Heart left ventricle (tissue), 16 donors: ENCODE measurements at regions not wholly inside any gene's neighbourhood (a gene's known extent, or its start where the extent isn't known, plus 50 kb on each side); places are given as distances from the start of the nearest gene placed in this dataset.

Experiments used
- ATAC-seq, 4 donors: fragments of 200-7000 bp; cut with Tn5 transposase; one replicate each; pipeline ENCODE4 v1.9.1; 2020 to 2022; ENCODE audit warnings: moderate library complexity in 4 of 4, mild to moderate bottlenecking in 3 of 4, moderate number of reproducible peaks in 1 of 4
- DNase-seq, 5 donors: peaks; one replicate each; pipeline ENCODE4 v3.0.0-alpha.2; 2020
- H3K27ac ChIP-seq, 12 donors: fragments of 200-600 bp; sonication (generic) in 4 of 12; one replicate each; pipeline versions ENCODE4 v1.5.0 to v1.8.0; 2016 to 2022; ENCODE audit warnings: mild to moderate bottlenecking in 2 of 12
- H3K27me3 ChIP-seq, 9 donors: fragments of 200-600 bp; sonication (generic) in 2 of 9; one replicate each; pipeline versions ENCODE4 v1.5.1 to v1.8.0; 2016 to 2022; ENCODE audit warnings: mild to moderate bottlenecking in 3 of 9
- H3K36me3 ChIP-seq, 9 donors: fragments of 200-600 bp; sonication (generic) in 2 of 9; one replicate each; pipeline versions ENCODE4 v1.5.0 to v1.8.0; 2018 to 2022; ENCODE audit warnings: mild to moderate bottlenecking in 2 of 9
- H3K4me1 ChIP-seq, 12 donors: fragments of 200-600 bp; sonication (generic) in 4 of 12; one replicate each; pipeline versions ENCODE4 v1.5.0 to v1.8.0; 2016 to 2022; ENCODE audit warnings: mild to moderate bottlenecking in 3 of 12
- H3K4me3 ChIP-seq, 12 donors: fragments of 200-600 bp; sonication (generic) in 4 of 12; one replicate each; pipeline versions ENCODE4 v1.5.0 to v1.8.0; 2017 to 2022; ENCODE audit warnings: mild to moderate bottlenecking in 9 of 12, moderate library complexity in 4 of 12
- H3K9me3 ChIP-seq, 12 donors: fragments of 200-600 bp; sonication (generic) in 4 of 12; one replicate each; pipeline versions ENCODE4 v1.5.0 to v1.8.0; 2016 to 2022; ENCODE audit warnings: mild to moderate bottlenecking in 1 of 12
- CTCF ChIP-seq, 12 donors: fragments of 200-600 bp; sonication (generic) in 4 of 12; IDR thresholded peaks; one replicate each; pipeline versions ENCODE4 v1.5.0 to v1.8.0; 2018 to 2022; ENCODE audit warnings: antibody characterized with exemption in 12 of 12, mild to moderate bottlenecking in 5 of 12
- POLR2A ChIP-seq, 2 donors: fragments of 450-650 bp; IDR thresholded peaks; one replicate each; pipeline ENCODE4 v1.6.1; 2017; ENCODE audit warnings: antibody characterized with exemption in 2 of 2, mild to moderate bottlenecking in 2 of 2, moderate library complexity in 2 of 2
- WGBS, 4 donors: extraction: QIAGEN DNeasy Blood & Tissue Kit in 2 of 4; methylation state at CpG; one replicate each; pipeline versions ENCODE4 v1.1.5 to v1.1.7; 2013 to 2018; 5-methylcytosine and 5-hydroxymethylcytosine counted together
- intact Hi-C, 10 donors: fragments of 100-400 bp; cut with DNase I; formaldehyde crosslinking; loops; one replicate each; pipeline versions ENCODE4 v1.11.1 to v1.14.2; 2022
- donor health status: ischemic (EF 13 %, LVEDD 7.1; RV severe dilation, severe dysfunction).
- donor health status: healthy with polysubstance abuse.
- donor health status: DM: no; HTN: yes; CAD: no.
- donor health status: DM: no; HTN: no; CAD: no.
- donor health status: ischemic (EF 25% LVEDD 6.9; RV normal size, moderate dysfunction).
- donor health status: ischemic (EF 25% LVEDD 5.7; RV mildly dilated, moderate dysfunction).
- donor health status: healthy.
- donor health status: DM: yes; HTN: yes; CAD: no.
- donor health status: ischemic (EF 35%, LVEDD 5.7; RV mildly dilated, moderate dysfunction).
- donor health status: nonischemic (EF 11% LVEDD 7.7; RV severe dilation, severe dysfunction).
- donor health status: DM: yes; HTN: yes; CAD: no.
- donor health status: PGD.
- donor health status: ischemic (EF 29% LVEDD 5.4; RV normal size, mild dysfunction).
- donor health status: nonischemic (EF 23%, LVEDD 6.1; RV moderate dilation, normal function).

DNA sequence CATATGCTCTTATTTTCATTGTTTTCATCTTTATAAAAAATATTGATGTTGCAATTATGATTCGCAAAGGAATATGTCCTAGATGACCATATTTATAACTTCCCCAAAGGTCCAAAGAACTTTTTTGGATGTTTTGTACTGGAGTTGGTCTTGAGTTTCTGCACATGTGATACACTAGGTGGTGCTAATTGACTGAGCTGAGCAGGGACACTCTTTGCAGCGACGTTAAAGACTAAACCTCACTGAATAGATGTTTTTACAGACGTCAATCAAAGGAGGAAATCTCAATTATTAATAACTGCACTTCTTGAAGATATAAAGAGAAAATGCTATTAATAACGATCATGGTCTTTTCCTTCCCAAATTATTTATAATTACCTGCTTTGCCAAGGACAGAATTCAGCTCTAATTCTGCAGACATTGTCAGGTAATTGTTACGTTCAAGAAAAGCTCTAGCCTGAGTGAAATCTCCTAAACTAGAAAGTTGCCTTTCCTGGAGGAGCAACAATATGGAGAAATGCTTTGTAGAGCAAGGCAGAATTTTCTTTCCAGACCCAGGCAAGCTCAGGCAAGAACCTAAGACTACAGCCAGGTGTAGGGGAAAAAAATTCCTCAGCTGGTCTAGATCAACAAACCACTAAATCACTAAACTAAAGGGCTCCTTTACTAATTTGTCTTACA is 119.3 kb upstream of the RBBP8 start:
- DNase-seq (no peak), ATAC-seq (peak in 3 of 4 donors; percentile 49 to 55 (median 54))
- 14 to 19% (median 18%) methylated on average over 6 of the region's 6 CpGs for WGBS, 4 donors
- no peaks in the 10 kb centered on the region for H3K9me3 ChIP-seq
- intact Hi-C loops = loop anchor here in 7 of 10 donors (2.0 to 10.0 kb wide), 5 partner anchors 169 to 599 kb away; no protein-coding TSS in a partner anchor
- no peaks in the 10 kb centered on the region for H3K4me1 ChIP-seq
- no peaks in the 10 kb centered on the region for H3K36me3 ChIP-seq
- H3K27me3 ChIP-seq = peaks cover 0 to 9% (median 0%) of the 10 kb centered on the region in 9 donors
- no peak overlapping the region for H3K4me3 ChIP-seq
- no peak for TF ChIP-seq POLR2A (IDR thresholded peaks at IDR 0.05)
- TF ChIP-seq CTCF (IDR thresholded peaks at IDR 0.05) = peak; percentile 22 to 68 (median 39)
- no peak overlapping the region for H3K27ac ChIP-seq

DNA sequence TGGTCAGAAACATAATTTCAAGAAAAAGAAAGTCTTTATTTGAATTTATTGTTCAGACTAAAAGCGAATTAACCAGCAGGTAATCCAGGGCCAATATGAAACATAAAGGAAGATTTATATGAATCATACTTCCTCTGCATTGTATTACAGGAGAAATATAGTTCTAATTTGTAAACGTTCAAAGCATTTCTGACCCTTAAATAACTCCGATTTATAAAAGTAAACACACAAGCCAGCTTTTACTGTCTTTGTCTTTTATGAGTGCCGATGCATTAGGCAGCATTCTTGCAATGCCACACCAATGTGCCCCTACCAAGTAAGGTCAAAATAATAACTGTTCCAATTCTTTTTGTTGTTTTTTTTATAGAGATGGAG is 118.8 kb upstream of the RBBP8 start:
- TF ChIP-seq CTCF (IDR thresholded peaks at IDR 0.05) = no peak
- no peak for TF ChIP-seq POLR2A (IDR thresholded peaks at IDR 0.05)
- Histone ChIP-seq H3K4me3 (no peak overlapping the region), H3K4me1 (no peaks in the 10 kb centered on the region), H3K36me3 (no peaks in the 10 kb centered on the region), H3K9me3 (no peaks in the 10 kb centered on the region), H3K27me3 (peaks cover 0 to 9% (median 0%) of the 10 kb centered on the region in 9 donors), H3K27ac (no peak overlapping the region)
- ATAC-seq = no peak
- intact Hi-C loops = loop anchor here in 7 of 10 donors (5.0 to 10.0 kb wide), 4 partner anchors 168 to 598 kb away; no protein-coding TSS in a partner anchor
- WGBS, 4 donors = 55 to 64% (median 60%) methylated on average over 4 of the region's 4 CpGs
- DNase-seq = no peak

GRCh38 chr18:22816266-22817176 is 116.6 kb upstream of the RBBP8 start:
- Histone ChIP-seq H3K27me3 (peaks cover 0 to 9% (median 0%) of the 10 kb centered on the region in 9 donors), H3K4me3 (no peak overlapping the region), H3K9me3 (no peaks in the 10 kb centered on the region), H3K36me3 (no peaks in the 10 kb centered on the region), H3K4me1 (no peaks in the 10 kb centered on the region), H3K27ac (no peak overlapping the region)
- intact Hi-C loops = loop anchor here in 5 of 10 donors (5.0 to 10.0 kb wide), 3 partner anchors 166 to 558 kb away; no protein-coding TSS in a partner anchor
- WGBS, 4 donors = 70 to 89% (median 73%) methylated on average over 8 to 18 of the region's 18 CpGs
- ATAC-seq = peak in 1 of 4 donors; percentile 39
- TF ChIP-seq POLR2A (IDR thresholded peaks at IDR 0.05) (no peak), CTCF (IDR thresholded peaks at IDR 0.05) (no peak)
- DNase-seq = peak in 2 of 5 donors; percentile 27 to 47

- no peak for ATAC-seq
- no peak overlapping the region for H3K27ac ChIP-seq
- 32 to 38% (median 38%) methylated on average over 1 of the region's 1 CpG for WGBS, 4 donors
- TF ChIP-seq POLR2A (IDR thresholded peaks at IDR 0.05) = no peak
- TF ChIP-seq CTCF (IDR thresholded peaks at IDR 0.05) = no peak
- no peaks in the 10 kb centered on the region for H3K9me3 ChIP-seq
- no peak for DNase-seq
- no peak overlapping the region for H3K4me3 ChIP-seq
- intact Hi-C loops = loop anchor here in 5 of 10 donors (5.0 to 10.0 kb wide), 3 partner anchors 164 to 557 kb away; no protein-coding TSS in a partner anchor
- H3K36me3 ChIP-seq = no peaks in the 10 kb centered on the region
- H3K4me1 ChIP-seq = no peaks in the 10 kb centered on the region
- H3K27me3 ChIP-seq = peaks cover 0 to 5% (median 0%) of the 10 kb centered on the region in 9 donors
Observed at GRCh38 chr18:22817844-22818243, 115.3 kb upstream of the RBBP8 start.
